ENCODE measurements at regions not wholly inside any gene's neighbourhood (a gene's known extent, or its start where the extent isn't known, plus 50 kb on each side); places are given as distances from the start of the nearest gene placed in this dataset.

- DNase-seq (ENCODE audit: low read depth in 4 of 4, low spot score in 1 of 4) = no peak
These were observed 191.5 kb upstream of the BMP2 start for GRCh38 chr20:6575912-6576401.

GRCh38 chr20:6566821-6567220 is 200.7 kb upstream of the BMP2 start:
- DNase-seq (ENCODE audit: low read depth in 4 of 4, low spot score in 1 of 4) = no peak

- DNase-seq (ENCODE audit: low read depth in 4 of 4, low spot score in 1 of 4) = no peak
These were observed 205.4 kb upstream of the BMP2 start for GRCh38 chr20:6562111-6562510.

- no peak for DNase-seq (ENCODE audit: low read depth in 4 of 4, low spot score in 1 of 4)
These were observed 206.5 kb upstream of the BMP2 start for GRCh38 chr20:6560978-6561377.

- no peak for DNase-seq (ENCODE audit: low read depth in 4 of 4, low spot score in 1 of 4)
These were observed 207.7 kb upstream of the BMP2 start for GRCh38 chr20:6559791-6560190.

GRCh38 chr20:6558341-6558740 is 209.1 kb upstream of the BMP2 start:
- no peak for DNase-seq (ENCODE audit: low read depth in 4 of 4, low spot score in 1 of 4)

- DNase-seq (ENCODE audit: low read depth in 4 of 4, low spot score in 1 of 4) = no peak
These were observed 233.6 kb upstream of the BMP2 start for GRCh38 chr20:6533761-6534479.

GRCh38 chr20:6533351-6533750 is 234.1 kb upstream of the BMP2 start:
- no peak for DNase-seq (ENCODE audit: low read depth in 4 of 4, low spot score in 1 of 4)

- no peak for DNase-seq (ENCODE audit: low read depth in 4 of 4, low spot score in 1 of 4)
These were observed 236.6 kb upstream of the BMP2 start for GRCh38 chr20:6530779-6531315.

GRCh38 chr20:6530254-6530653 is 237.2 kb upstream of the BMP2 start:
- DNase-seq (ENCODE audit: low read depth in 4 of 4, low spot score in 1 of 4) = no peak

- no peak for DNase-seq (ENCODE audit: low read depth in 4 of 4, low spot score in 1 of 4)
These were observed 241.8 kb upstream of the BMP2 start for GRCh38 chr20:6525447-6526303.

GRCh38 chr20:6524305-6524704 is 243.2 kb upstream of the BMP2 start:
- no peak for DNase-seq (ENCODE audit: low read depth in 4 of 4, low spot score in 1 of 4)

- DNase-seq (ENCODE audit: low read depth in 4 of 4, low spot score in 1 of 4) = no peak
These were observed 247.9 kb upstream of the BMP2 start for GRCh38 chr20:6519556-6519955.

GRCh38 chr20:6515261-6515660 is 252.2 kb upstream of the BMP2 start:
- no peak for DNase-seq (ENCODE audit: low read depth in 4 of 4, low spot score in 1 of 4)

GRCh38 chr20:6513599-6513998 is 253.9 kb upstream of the BMP2 start:
- no peak for DNase-seq (ENCODE audit: low read depth in 4 of 4, low spot score in 1 of 4)

GRCh38 chr20:6509374-6509773 is 258.1 kb upstream of the BMP2 start:
- DNase-seq (ENCODE audit: low read depth in 4 of 4, low spot score in 1 of 4) = no peak

- DNase-seq (ENCODE audit: low read depth in 4 of 4, low spot score in 1 of 4) = no peak
These were observed 260.6 kb upstream of the BMP2 start for GRCh38 chr20:6506906-6507305.

- no peak for DNase-seq (ENCODE audit: low read depth in 4 of 4, low spot score in 1 of 4)
These were observed 262.7 kb upstream of the BMP2 start for GRCh38 chr20:6504826-6505225.

GRCh38 chr20:6504179-6504578 is 263.3 kb upstream of the BMP2 start:
- no peak for DNase-seq (ENCODE audit: low read depth in 4 of 4, low spot score in 1 of 4)

- no peak for DNase-seq (ENCODE audit: low read depth in 4 of 4, low spot score in 1 of 4)
These were observed 264.5 kb upstream of the BMP2 start for GRCh38 chr20:6502999-6503398.

GRCh38 chr20:6502219-6502618 is 265.3 kb upstream of the BMP2 start:
- DNase-seq (ENCODE audit: low read depth in 4 of 4, low spot score in 1 of 4) = no peak

GRCh38 chr20:6501061-6501460 is 266.4 kb upstream of the BMP2 start:
- DNase-seq (ENCODE audit: low read depth in 4 of 4, low spot score in 1 of 4) = no peak
